ENCODE measurements at regions not wholly inside any gene's neighbourhood (a gene's known extent, or its start where the extent isn't known, plus 50 kb on each side); places are given as distances from the start of the nearest gene placed in this dataset.

DNA sequence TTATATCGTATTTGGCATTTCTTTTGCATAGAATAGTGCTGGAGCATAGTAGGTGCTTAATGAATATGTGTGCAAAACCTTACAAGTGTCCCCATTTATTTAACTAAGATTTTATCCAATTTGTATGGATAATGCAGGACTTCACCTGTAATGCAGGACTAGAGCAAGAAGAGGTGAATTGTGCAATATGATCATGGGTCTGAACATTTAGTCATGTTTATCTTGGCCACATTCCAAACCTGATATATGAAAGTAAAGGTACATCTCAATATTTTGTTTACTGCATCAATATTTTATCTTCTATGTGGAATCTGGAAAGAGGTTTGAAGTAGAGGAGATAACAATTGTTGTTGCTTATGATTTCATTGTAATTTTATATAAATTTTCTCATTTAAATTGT lies 1626.7 kb upstream of the B3GALT2 start:
- H3K9me3 Mint-ChIP-seq, result no peaks in the 10 kb centered on the region
- no peaks in the 10 kb centered on the region for H3K27me3 Mint-ChIP-seq (ENCODE audit: low read depth)
- no peak overlapping the region for H3K27ac Mint-ChIP-seq
- H3K36me3 Mint-ChIP-seq (ENCODE audit: low read depth), result no peaks in the 10 kb centered on the region
- H3K4me3 Mint-ChIP-seq, result no peak overlapping the region
- TF ChIP-seq, protein P1, sequence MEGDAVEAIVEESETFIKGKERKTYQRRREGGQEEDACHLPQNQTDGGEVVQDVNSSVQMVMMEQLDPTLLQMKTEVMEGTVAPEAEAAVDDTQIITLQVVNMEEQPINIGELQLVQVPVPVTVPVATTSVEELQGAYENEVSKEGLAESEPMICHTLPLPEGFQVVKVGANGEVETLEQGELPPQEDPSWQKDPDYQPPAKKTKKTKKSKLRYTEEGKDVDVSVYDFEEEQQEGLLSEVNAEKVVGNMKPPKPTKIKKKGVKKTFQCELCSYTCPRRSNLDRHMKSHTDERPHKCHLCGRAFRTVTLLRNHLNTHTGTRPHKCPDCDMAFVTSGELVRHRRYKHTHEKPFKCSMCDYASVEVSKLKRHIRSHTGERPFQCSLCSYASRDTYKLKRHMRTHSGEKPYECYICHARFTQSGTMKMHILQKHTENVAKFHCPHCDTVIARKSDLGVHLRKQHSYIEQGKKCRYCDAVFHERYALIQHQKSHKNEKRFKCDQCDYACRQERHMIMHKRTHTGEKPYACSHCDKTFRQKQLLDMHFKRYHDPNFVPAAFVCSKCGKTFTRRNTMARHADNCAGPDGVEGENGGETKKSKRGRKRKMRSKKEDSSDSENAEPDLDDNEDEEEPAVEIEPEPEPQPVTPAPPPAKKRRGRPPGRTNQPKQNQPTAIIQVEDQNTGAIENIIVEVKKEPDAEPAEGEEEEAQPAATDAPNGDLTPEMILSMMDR (IDR thresholded peaks at IDR 0.05; ENCODE audit: unreplicated experiment in 3 of 3), result no peak
- no peaks in the 10 kb centered on the region for H3K4me1 Mint-ChIP-seq

DNA sequence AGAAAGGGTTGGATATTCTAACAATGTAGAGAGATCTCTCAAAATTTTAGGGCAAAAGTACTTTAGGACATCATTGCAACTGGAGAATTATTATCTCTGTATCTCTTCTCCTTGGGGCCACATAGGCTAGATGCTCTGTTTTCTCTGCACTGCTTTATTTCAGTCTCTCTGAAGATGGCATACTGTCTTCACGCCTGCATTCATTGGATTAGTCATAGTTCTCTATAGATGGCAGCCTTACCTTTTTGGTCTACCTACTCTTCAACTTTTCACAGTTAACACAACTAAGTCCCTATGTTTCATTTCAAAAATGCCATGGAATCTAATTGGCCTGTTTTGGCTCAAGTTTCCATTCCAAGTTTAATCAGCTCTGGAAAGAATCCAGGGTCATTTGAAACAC lies 1623.3 kb upstream of the B3GALT2 start:
- no peaks in the 10 kb centered on the region for H3K36me3 Mint-ChIP-seq (ENCODE audit: low read depth)
- no peak overlapping the region for H3K27ac Mint-ChIP-seq
- H3K27me3 Mint-ChIP-seq (ENCODE audit: low read depth), result no peaks in the 10 kb centered on the region
- no peaks in the 10 kb centered on the region for H3K4me1 Mint-ChIP-seq
- no peak overlapping the region for H3K4me3 Mint-ChIP-seq
- TF ChIP-seq, protein P1 (IDR thresholded peaks at IDR 0.05; ENCODE audit: unreplicated experiment in 3 of 3), result no peak
- no peaks in the 10 kb centered on the region for H3K9me3 Mint-ChIP-seq

DNA sequence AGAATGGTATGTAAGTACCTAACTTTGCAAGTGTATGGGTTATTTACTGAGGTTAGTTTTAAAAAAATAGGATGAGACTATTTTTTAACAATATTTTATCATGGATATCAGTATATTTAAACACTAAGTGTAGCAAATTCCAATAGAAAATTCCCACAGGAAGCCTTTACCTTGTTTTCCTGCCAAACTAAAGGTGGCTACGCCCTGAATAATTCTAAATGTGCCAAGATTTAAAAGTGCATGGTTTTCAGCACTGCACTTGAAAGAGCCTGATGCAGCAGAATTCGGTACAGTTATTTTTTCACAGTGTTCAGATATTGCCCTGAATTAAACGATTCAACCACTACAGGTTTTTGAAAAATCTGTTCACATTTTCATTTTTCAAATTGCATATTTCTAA lies 1622.8 kb upstream of the B3GALT2 start:
- TF ChIP-seq, protein P1 (IDR thresholded peaks at IDR 0.05; ENCODE audit: unreplicated experiment in 3 of 3), result no peak
- no peak overlapping the region for H3K4me3 Mint-ChIP-seq
- H3K9me3 Mint-ChIP-seq, result no peaks in the 10 kb centered on the region
- H3K4me1 Mint-ChIP-seq, result no peaks in the 10 kb centered on the region
- H3K27ac Mint-ChIP-seq, result no peak overlapping the region
- H3K36me3 Mint-ChIP-seq (ENCODE audit: low read depth), result no peaks in the 10 kb centered on the region
- H3K27me3 Mint-ChIP-seq (ENCODE audit: low read depth), result no peaks in the 10 kb centered on the region

DNA sequence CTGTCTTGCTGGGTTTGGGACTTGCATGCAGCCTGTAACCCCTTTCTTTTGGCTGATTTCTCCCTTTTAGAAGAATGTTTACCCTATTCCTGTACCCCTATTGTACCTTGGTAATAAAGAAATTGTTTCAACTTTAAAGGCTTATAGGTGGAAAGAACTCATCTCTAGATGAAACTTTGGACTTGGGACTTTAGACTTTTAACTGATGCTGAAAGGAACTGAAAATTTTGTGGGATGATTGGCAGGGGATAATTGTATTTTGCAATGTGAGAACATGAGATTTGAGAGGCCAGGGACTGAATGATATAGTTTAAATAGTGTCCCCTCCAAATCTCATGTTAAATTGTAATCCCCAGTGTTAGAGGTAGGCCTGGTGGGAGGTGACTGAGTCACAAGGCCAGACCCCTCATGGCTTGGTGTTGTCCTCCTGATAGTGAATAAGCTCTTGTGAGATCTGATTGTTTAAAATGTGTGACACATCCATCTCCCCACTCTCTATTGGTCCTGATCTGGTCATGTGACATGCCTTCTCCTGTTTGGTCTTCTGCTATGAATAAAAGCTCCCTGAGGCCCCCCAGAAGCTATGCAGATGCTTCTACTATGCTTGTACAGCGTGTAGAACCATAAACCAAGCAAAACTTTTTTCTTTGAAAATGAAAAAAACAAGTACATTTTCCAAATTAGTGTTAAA lies 1621.3 kb upstream of the B3GALT2 start:
- TF ChIP-seq, protein P1 (IDR thresholded peaks at IDR 0.05; ENCODE audit: unreplicated experiment in 3 of 3), result no peak
- no peak overlapping the region for H3K4me3 Mint-ChIP-seq

DNA sequence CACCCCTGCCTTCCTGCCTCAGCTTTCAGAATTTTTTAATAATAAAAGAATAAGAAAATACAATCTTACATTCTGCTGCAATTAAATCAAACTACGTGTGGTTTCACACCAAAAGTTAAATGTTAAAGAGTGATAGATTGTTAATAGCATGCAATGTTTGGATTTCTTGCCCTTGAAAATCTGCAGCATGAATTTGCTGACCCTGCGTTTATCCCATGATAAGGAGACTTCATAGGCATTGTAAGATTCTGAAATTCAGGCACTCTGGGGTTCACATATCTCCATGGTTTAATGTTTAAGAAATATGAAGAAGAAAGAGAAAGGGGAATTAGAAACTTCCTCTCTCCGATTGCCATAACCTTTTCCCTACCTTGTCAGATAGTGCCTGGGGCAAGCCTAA lies 1616.2 kb upstream of the B3GALT2 start:
- no peak overlapping the region for H3K4me3 Mint-ChIP-seq
- H3K9me3 Mint-ChIP-seq, result no peaks in the 10 kb centered on the region
- no peak overlapping the region for H3K27ac Mint-ChIP-seq
- no peaks in the 10 kb centered on the region for H3K27me3 Mint-ChIP-seq (ENCODE audit: low read depth)
- H3K4me1 Mint-ChIP-seq, result no peaks in the 10 kb centered on the region
- no peaks in the 10 kb centered on the region for H3K36me3 Mint-ChIP-seq (ENCODE audit: low read depth)
- TF ChIP-seq, protein P1 (IDR thresholded peaks at IDR 0.05; ENCODE audit: unreplicated experiment in 3 of 3), result no peak

More for the DNA sequence above, 1621.3 kb upstream of the B3GALT2 start:
- H3K27me3 Mint-ChIP-seq (ENCODE audit: low read depth), result no peaks in the 10 kb centered on the region
- no peaks in the 10 kb centered on the region for H3K4me1 Mint-ChIP-seq
- H3K27ac Mint-ChIP-seq, result no peak overlapping the region
- no peaks in the 10 kb centered on the region for H3K9me3 Mint-ChIP-seq
- no peaks in the 10 kb centered on the region for H3K36me3 Mint-ChIP-seq (ENCODE audit: low read depth)

DNA sequence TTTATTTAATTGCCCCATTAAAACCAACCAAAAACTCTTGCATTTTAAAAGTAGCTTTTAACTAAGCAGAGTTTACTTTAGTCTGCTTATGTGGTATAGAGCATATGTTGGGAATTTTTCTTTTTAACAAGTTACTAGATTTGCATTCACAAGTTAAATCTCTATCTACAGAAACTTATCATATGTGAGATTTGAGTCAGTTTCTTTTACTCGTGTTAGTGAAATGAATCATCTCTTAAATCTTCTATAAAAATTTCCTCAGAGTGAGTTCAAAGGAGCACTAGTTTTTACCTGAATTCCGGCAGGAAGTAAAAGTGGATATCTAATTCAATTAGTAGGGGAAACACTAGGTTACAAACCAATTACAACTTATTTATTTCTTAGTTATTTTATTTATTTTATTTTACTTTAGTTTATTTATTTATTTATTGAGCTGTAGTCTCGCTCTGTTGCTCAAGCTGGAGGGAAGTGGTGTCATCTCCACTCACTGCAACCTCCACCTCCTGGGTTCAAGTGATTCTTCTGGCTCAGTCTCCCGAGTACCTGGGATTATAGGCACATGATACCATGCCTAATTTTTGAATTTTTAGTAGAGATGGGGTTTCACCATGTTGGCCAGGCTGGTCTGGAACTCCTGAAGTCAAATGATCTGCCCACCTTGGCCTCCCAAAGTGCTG lies 1609.6 kb upstream of the B3GALT2 start:
- H3K4me3 Mint-ChIP-seq, result no peak overlapping the region
- no peaks in the 10 kb centered on the region for H3K27me3 Mint-ChIP-seq (ENCODE audit: low read depth)
- H3K9me3 Mint-ChIP-seq, result no peaks in the 10 kb centered on the region
- no peak overlapping the region for H3K27ac Mint-ChIP-seq
- H3K36me3 Mint-ChIP-seq (ENCODE audit: low read depth), result no peaks in the 10 kb centered on the region
- H3K4me1 Mint-ChIP-seq, result no peaks in the 10 kb centered on the region
- TF ChIP-seq, protein P1 (IDR thresholded peaks at IDR 0.05; ENCODE audit: unreplicated experiment in 3 of 3), result no peak
